GM12892 (cell line): ENCODE measurements at regions not wholly inside any gene's neighbourhood (a gene's known extent, or its start where the extent isn't known, plus 50 kb on each side); places are given as distances from the start of the nearest gene placed in this dataset.

Experiments used
- POLR2A ChIP-seq: IDR thresholded peaks from 2 replicates; pipeline ENCODE4 v1.6.1; 2011; ENCODE audit warnings: low read depth, low read length, control low read depth
- POLR2AphosphoS5 ChIP-seq: IDR thresholded peaks from 2 replicates; pipeline ENCODE4 v1.6.1; 2011; ENCODE audit warnings: low read depth, low read length, control low read depth

GRCh38 chrX:104427693-104428092, 138.3 kb upstream of the IL1RAPL2 start:
- TF ChIP-seq POLR2A (no peak), POLR2AphosphoS5 (no peak)
